NCI-H748 treated with DMSO at 0.1 percent for 48 hours (cell line): ENCODE measurements at regions not wholly inside any gene's neighbourhood (a gene's known extent, or its start where the extent isn't known, plus 50 kb on each side); places are given as distances from the start of the nearest gene placed in this dataset.
"Not testable (repeated sequence)": the region's sequence is repeated elsewhere in the genome, so short reads cannot be mapped to it uniquely, and the experiment has no call there.

Experiments used
- DNase-seq: peaks from one replicate; lab custom pipeline; 2025; lab: John Stamatoyannopoulos, UW

- no peak for DNase-seq
Observed at GRCh38 chr9:102941868-102942267, 53.3 kb upstream of the CYLC2 start.

GRCh38 chr9:102922526-102922925, 72.6 kb upstream of the CYLC2 start:
- DNase-seq, result no peak

GRCh38 chr9:102911185-102911584, 83.9 kb upstream of the CYLC2 start:
- DNase-seq, result no peak

- DNase-seq, result not testable (repeated sequence)
Observed at GRCh38 chr9:102905795-102906194, 89.3 kb upstream of the CYLC2 start.

GRCh38 chr9:102892025-102892424, 103.1 kb upstream of the CYLC2 start:
- no peak for DNase-seq

GRCh38 chr9:102888747-102889146, 106.4 kb upstream of the CYLC2 start:
- DNase-seq, result not testable (repeated sequence)

GRCh38 chr9:102875687-102876086, 119.4 kb upstream of the CYLC2 start:
- no peak for DNase-seq

GRCh38 chr9:102867488-102867887, 127.6 kb upstream of the CYLC2 start:
- DNase-seq, result no peak

- no peak for DNase-seq
Observed at GRCh38 chr9:102862478-102862877, 132.7 kb upstream of the CYLC2 start.

GRCh38 chr9:102855641-102856040, 139.5 kb upstream of the CYLC2 start:
- no peak for DNase-seq

GRCh38 chr9:102845827-102846371, 149.2 kb upstream of the CYLC2 start:
- peak; percentile 8 for DNase-seq

GRCh38 chr9:102844716-102845115, 150.4 kb upstream of the CYLC2 start:
- DNase-seq, result no peak

- DNase-seq, result no peak
Observed at GRCh38 chr9:102842423-102842822, 152.7 kb upstream of the CYLC2 start.

GRCh38 chr9:102841376-102841775, 153.8 kb upstream of the CYLC2 start:
- DNase-seq, result no peak

- no peak for DNase-seq
Observed at GRCh38 chr9:102840335-102840734, 154.8 kb upstream of the CYLC2 start.

- DNase-seq, result no peak
Observed at GRCh38 chr9:102832814-102833213, 162.3 kb upstream of the CYLC2 start.

GRCh38 chr9:102796244-102796643, 198.9 kb upstream of the CYLC2 start:
- DNase-seq, result no peak

- no peak for DNase-seq
Observed at GRCh38 chr9:102795532-102795931, 199.6 kb upstream of the CYLC2 start.

GRCh38 chr9:102779356-102779755, 215.8 kb upstream of the CYLC2 start:
- DNase-seq, result no peak

- no peak for DNase-seq
Observed at GRCh38 chr9:102778746-102779145, 216.4 kb upstream of the CYLC2 start.

GRCh38 chr9:102770704-102771103, 224.4 kb upstream of the CYLC2 start:
- no peak for DNase-seq

- no peak for DNase-seq
Observed at GRCh38 chr9:102769307-102769706, 225.8 kb upstream of the CYLC2 start.

GRCh38 chr9:102768002-102768401, 227.1 kb upstream of the CYLC2 start:
- no peak for DNase-seq

- no peak for DNase-seq
Observed at GRCh38 chr9:102767076-102767475, 228.1 kb upstream of the CYLC2 start.

GRCh38 chr9:102740578-102740977, 254.6 kb upstream of the CYLC2 start:
- no peak for DNase-seq
